Adrenal gland (tissue), 5 donors: ENCODE measurements at regions not wholly inside any gene's neighbourhood (a gene's known extent, or its start where the extent isn't known, plus 50 kb on each side); places are given as distances from the start of the nearest gene placed in this dataset.

Experiments used
- POLR2A ChIP-seq, 2 donors: fragments of 450-650 bp; IDR thresholded peaks; one replicate each; pipeline ENCODE4 v1.6.1; 2017; ENCODE audit warnings: antibody characterized with exemption in 2 of 2, mild to moderate bottlenecking in 2 of 2, moderate library complexity in 1 of 2
- TF ChIP-seq, protein P1 (sequence below), 6 experiments: fragments of 450-650 bp in 4 of 6; fragments of 200-600 bp in 2 of 6; sonication (generic) in 1 of 6; IDR thresholded peaks; 1 replicate in 5 of 6; 2 replicates in 1 of 6; pipeline versions ENCODE4 v1.5.1 to v1.8.0; 2016 to 2021; ENCODE audit warnings: antibody characterized with exemption in 6 of 6, mild to moderate bottlenecking in 2 of 6, moderate library complexity in 1 of 6
- donor health status: DM: no; HTN: no; CAD: no.

DNA sequence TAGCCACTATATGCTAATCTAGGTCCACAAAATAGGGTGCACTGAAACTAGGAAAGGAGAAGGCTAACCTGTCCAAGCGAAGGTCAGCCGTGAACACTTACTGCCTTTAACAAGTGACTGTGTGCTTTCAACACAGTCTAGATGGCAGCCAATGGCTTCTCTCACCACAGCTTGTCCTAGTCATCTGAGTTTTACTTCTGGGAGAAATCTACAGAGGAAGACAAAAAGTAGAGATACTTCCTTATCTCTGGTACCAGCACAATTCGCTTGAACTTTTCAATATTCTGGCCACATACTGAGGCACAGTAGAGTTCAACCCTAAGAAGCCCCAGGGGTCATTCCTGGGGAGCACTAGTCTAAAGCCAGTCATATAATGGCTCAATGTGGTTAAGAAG lies 176.9 kb downstream of the BTG1 start:
- TF ChIP-seq, protein P1, sequence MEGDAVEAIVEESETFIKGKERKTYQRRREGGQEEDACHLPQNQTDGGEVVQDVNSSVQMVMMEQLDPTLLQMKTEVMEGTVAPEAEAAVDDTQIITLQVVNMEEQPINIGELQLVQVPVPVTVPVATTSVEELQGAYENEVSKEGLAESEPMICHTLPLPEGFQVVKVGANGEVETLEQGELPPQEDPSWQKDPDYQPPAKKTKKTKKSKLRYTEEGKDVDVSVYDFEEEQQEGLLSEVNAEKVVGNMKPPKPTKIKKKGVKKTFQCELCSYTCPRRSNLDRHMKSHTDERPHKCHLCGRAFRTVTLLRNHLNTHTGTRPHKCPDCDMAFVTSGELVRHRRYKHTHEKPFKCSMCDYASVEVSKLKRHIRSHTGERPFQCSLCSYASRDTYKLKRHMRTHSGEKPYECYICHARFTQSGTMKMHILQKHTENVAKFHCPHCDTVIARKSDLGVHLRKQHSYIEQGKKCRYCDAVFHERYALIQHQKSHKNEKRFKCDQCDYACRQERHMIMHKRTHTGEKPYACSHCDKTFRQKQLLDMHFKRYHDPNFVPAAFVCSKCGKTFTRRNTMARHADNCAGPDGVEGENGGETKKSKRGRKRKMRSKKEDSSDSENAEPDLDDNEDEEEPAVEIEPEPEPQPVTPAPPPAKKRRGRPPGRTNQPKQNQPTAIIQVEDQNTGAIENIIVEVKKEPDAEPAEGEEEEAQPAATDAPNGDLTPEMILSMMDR (IDR thresholded peaks at IDR 0.05) = no peak
- TF ChIP-seq POLR2A (IDR thresholded peaks at IDR 0.05) = no peak
